DOHH2 (cell line): ENCODE measurements at regions not wholly inside any gene's neighbourhood (a gene's known extent, or its start where the extent isn't known, plus 50 kb on each side); places are given as distances from the start of the nearest gene placed in this dataset.

ENCODE experiments used
- EZH2phosphoT487 ChIP-seq: fragments of 200-600 bp; sonication (generic); IDR thresholded peaks from 2 replicates; pipeline ENCODE4 v1.6.1; 2017; ENCODE audit warnings: borderline replicate concordance, mild to moderate bottlenecking, antibody characterized with exemption, low read length, moderate library complexity, mixed read lengths
- TF ChIP-seq, protein P1 (sequence below): fragments of 200-600 bp; sonication (generic); IDR thresholded peaks from one replicate; pipeline ENCODE4 v1.5.1; 2014; ENCODE audit warnings: antibody characterized with exemption, mild to moderate bottlenecking, low read depth, low read length; ENCODE audit not compliant: poor library complexity, severe bottlenecking

DNA sequence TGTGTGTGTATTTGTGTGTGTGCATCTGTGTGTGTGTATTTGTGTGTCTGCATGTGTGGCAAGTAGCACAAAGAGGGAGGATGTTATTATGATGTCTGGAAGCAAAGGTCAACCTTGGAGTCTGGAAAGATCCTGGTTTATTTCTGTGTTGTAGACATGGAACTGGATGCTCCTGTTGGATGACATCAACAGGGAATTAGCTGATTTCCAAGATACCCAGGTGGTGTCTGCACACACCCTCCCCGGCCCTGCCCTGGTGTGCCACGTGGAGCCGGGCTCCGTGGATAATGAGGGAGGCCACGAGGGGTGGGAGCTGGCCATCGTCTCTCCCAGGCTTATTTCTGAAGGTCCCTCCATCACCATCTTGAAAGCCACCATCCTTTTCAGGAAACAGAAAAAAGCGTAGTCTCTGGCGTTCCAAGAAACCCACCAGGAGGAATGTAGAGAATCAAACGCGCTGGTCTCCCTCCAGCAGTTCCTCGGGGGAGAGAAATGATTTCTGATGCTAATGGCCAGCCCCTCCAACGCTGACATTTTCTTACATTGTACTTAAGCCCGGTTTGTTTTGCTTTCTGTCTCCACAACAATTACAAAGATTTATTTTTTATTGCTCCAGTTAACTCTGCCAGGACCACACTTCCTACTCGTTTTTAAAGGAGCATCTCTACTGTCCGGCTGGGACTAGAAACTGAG is 93.3 kb downstream of the FOXL1 start:
- TF ChIP-seq, protein P1, sequence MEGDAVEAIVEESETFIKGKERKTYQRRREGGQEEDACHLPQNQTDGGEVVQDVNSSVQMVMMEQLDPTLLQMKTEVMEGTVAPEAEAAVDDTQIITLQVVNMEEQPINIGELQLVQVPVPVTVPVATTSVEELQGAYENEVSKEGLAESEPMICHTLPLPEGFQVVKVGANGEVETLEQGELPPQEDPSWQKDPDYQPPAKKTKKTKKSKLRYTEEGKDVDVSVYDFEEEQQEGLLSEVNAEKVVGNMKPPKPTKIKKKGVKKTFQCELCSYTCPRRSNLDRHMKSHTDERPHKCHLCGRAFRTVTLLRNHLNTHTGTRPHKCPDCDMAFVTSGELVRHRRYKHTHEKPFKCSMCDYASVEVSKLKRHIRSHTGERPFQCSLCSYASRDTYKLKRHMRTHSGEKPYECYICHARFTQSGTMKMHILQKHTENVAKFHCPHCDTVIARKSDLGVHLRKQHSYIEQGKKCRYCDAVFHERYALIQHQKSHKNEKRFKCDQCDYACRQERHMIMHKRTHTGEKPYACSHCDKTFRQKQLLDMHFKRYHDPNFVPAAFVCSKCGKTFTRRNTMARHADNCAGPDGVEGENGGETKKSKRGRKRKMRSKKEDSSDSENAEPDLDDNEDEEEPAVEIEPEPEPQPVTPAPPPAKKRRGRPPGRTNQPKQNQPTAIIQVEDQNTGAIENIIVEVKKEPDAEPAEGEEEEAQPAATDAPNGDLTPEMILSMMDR: no peak
- TF ChIP-seq EZH2phosphoT487: no peak
